Ectodermal cell (in vitro differentiated cells): ENCODE measurements at regions not wholly inside any gene's neighbourhood (a gene's known extent, or its start where the extent isn't known, plus 50 kb on each side); places are given as distances from the start of the nearest gene placed in this dataset.
"Not testable (repeated sequence)": the region's sequence is repeated elsewhere in the genome, so short reads cannot be mapped to it uniquely, and the experiment has no call there.

Source experiments
- H3K27ac ChIP-seq: 2 replicates; pipeline ENCODE4 v1.7.0; 2013; ENCODE audit warnings: mild to moderate bottlenecking, low read depth, low read length; ENCODE audit not compliant: insufficient read depth, poor library complexity, severe bottlenecking
- H3K27me3 ChIP-seq: 2 replicates; pipeline ENCODE4 v1.7.0; 2013; ENCODE audit warnings: mild to moderate bottlenecking, low read length; ENCODE audit not compliant: insufficient read depth, control insufficient read depth, poor library complexity, severe bottlenecking
- H3K36me3 ChIP-seq: one replicate; pipeline ENCODE4 v1.7.0; 2013; ENCODE audit warnings: low read length; ENCODE audit not compliant: control insufficient read depth, insufficient read depth
- H3K4me1 ChIP-seq: one replicate; pipeline ENCODE4 v1.7.0; 2013; ENCODE audit warnings: low read length; ENCODE audit not compliant: control insufficient read depth, insufficient read depth
- H3K4me3 ChIP-seq: 2 replicates; pipeline ENCODE4 v1.7.0; 2013; ENCODE audit warnings: low read depth, low read length, control low read depth; ENCODE audit not compliant: insufficient read depth
- H3K9me3 ChIP-seq: 2 replicates; pipeline ENCODE4 v1.7.0; 2013; ENCODE audit warnings: mild to moderate bottlenecking, low read length, moderate library complexity; ENCODE audit not compliant: control insufficient read depth
- WGBS, 2 experiments: methylation state at CpG; one replicate each; pipeline ENCODE4 v1.1.7; 2013; ENCODE audit warnings: missing lambda C conversion rate in 2 of 2; 5-methylcytosine and 5-hydroxymethylcytosine counted together

GRCh38 chr18:39209173-39209572 lies 1643.6 kb upstream of the CELF4 start:
- WGBS, 2 experiments: 88 to 93% methylated on average over 2 of the region's 2 CpGs
- no peaks in the 10 kb centered on the region for H3K9me3 ChIP-seq
- no peaks in the 10 kb centered on the region for H3K27me3 ChIP-seq
- H3K36me3 ChIP-seq: no peaks in the 10 kb centered on the region
- no peaks in the 10 kb centered on the region for H3K4me1 ChIP-seq
- no peak overlapping the region for H3K27ac ChIP-seq
- H3K4me3 ChIP-seq: no peak overlapping the region

- WGBS, 2 experiments: 94 to 95% methylated on average over 2 of the region's 2 CpGs
- no peaks in the 10 kb centered on the region for H3K27me3 ChIP-seq
- H3K4me3 ChIP-seq: no peak overlapping the region
- no peaks in the 10 kb centered on the region for H3K4me1 ChIP-seq
- no peaks in the 10 kb centered on the region for H3K9me3 ChIP-seq
- no peaks in the 10 kb centered on the region for H3K36me3 ChIP-seq
- H3K27ac ChIP-seq: no peak overlapping the region
Measured at GRCh38 chr18:39208729-39209128, 1643.1 kb upstream of the CELF4 start.

DNA sequence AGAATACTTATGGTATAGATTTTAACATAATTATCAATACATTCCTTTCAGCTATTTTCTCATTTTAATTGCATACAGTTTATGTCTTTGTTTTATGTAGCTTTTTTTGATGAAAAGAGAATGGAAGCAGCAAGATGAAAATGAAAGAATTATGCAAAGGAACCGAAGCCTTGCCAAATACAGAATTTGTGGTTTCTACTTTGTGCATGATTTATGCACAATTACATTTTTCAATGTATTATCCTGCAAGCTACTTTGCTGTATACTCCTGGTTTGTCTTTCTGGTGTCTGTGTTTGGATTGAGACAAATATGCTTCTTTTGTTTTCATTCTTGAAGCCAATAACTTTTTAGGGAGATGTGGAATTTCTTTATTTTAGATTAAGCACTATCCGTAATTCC lies 1642.6 kb upstream of the CELF4 start:
- WGBS, 2 experiments: 95 to 100% methylated on average over 2 of the region's 2 CpGs
- H3K4me1 ChIP-seq: no peaks in the 10 kb centered on the region

GRCh38 chr18:39206398-39207103 lies 1641.0 kb upstream of the CELF4 start:
- H3K4me1 ChIP-seq, H3K27ac ChIP-seq, H3K27me3 ChIP-seq, H3K9me3 ChIP-seq, H3K36me3 ChIP-seq, H3K4me3 ChIP-seq: not testable (repeated sequence)
- 90 to 93% methylated on average over 3 of the region's 4 CpGs for WGBS, 2 experiments

More for the DNA sequence above, 1642.6 kb upstream of the CELF4 start:
- Histone ChIP-seq H3K27me3 (no peaks in the 10 kb centered on the region), H3K36me3 (no peaks in the 10 kb centered on the region), H3K9me3 (no peaks in the 10 kb centered on the region), H3K27ac (no peak overlapping the region), H3K4me3 (no peak overlapping the region)

DNA sequence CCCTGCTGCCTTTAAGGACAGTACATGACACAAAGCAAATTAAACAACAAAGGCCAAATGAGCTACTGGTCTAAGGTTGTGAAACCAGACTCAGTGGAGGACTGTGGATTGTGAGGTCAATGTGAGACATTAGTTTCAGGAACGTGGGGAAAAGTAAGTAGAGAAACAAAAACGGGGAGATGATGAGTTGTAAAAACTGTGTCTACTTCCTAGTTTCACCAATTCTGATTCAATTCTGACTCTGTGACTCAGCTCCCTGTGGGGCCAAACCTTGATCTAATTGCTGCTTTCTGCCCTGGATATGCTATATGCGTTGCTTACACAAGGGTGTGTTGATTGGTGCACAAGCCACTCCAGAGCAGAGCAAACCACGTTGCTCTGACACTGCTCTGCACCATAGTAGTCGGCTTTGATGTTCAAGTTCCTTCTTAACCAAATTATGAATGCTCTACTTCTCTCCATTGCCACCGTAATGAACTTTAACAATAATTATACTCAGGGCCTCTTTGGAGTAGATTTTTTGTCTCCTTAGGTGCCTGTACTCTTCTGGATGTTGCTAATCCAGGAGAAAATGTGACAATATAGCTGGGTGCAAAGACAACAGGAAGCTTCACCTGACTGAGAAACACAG lies 1640.1 kb upstream of the CELF4 start:
- Histone ChIP-seq H3K4me1 (no peaks in the 10 kb centered on the region), H3K4me3 (no peak overlapping the region), H3K9me3 (no peaks in the 10 kb centered on the region), H3K27me3 (no peaks in the 10 kb centered on the region), H3K27ac (no peak overlapping the region), H3K36me3 (no peaks in the 10 kb centered on the region)
- WGBS, 2 experiments: 90% methylated on average over 6 of the region's 6 CpGs

- 96 to 97% methylated on average over 4 to 6 of the region's 6 CpGs for WGBS, 2 experiments
Measured at GRCh38 chr18:39200153-39200552, 1634.6 kb upstream of the CELF4 start.

DNA sequence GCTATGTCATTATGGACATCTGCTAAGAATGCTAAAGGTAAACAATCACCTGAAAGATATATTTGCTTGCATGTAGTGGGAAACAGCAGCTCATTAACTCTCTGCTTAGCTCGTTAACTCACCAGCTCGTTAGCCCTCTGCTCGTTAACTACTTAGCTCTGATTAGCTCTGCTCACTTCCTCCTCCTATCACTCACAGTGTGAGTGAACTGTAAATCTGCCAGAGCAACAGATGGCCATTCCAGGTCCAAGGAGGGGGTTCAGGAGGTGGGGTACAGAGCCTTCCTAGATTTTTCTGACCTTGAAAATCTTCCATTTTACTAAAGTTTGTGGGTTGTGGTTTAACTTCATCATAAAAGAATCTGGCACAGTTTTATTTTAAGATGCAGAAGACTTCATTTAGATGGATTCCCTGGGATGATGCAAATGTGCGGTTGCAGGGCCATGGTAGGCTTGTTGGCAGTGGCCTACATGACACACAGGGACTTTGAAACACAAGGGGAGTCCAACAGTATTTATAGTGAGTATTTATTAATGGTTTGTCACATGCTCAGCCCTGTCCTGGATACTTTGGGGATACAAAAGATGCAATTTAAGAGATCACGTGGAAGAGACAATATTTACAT lies 1633.7 kb upstream of the CELF4 start:
- H3K9me3 ChIP-seq: no peaks in the 10 kb centered on the region
- H3K4me1 ChIP-seq: no peaks in the 10 kb centered on the region
- no peaks in the 10 kb centered on the region for H3K27me3 ChIP-seq
- no peak overlapping the region for H3K27ac ChIP-seq
- 84 to 89% methylated on average over 5 of the region's 5 CpGs for WGBS, 2 experiments
- no peak overlapping the region for H3K4me3 ChIP-seq
- no peaks in the 10 kb centered on the region for H3K36me3 ChIP-seq

More at GRCh38 chr18:39200153-39200552, 1634.6 kb upstream of the CELF4 start:
- no peaks in the 10 kb centered on the region for H3K9me3 ChIP-seq
- H3K27ac ChIP-seq: no peak overlapping the region
- no peak overlapping the region for H3K4me3 ChIP-seq
- no peaks in the 10 kb centered on the region for H3K27me3 ChIP-seq
- H3K4me1 ChIP-seq: no peaks in the 10 kb centered on the region
- H3K36me3 ChIP-seq: no peaks in the 10 kb centered on the region

DNA sequence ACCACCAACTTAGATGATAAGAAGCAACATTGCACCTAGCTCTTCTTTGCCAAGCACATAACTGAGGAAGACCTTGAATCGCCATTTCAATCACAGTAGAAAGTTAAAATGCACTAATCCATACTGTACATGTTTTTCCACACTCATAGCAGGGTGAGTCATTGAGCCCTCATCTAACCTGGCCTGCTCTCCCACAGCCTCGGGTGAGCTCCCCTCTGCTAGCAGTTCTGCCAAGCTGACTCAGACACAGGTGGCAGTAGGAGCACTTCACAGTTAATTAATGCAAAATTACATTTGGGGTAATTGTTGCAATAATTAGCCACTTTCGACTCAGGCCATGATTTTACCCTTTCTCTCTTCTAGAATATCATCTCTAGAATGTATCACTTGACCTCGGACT lies 1632.8 kb upstream of the CELF4 start:
- no peaks in the 10 kb centered on the region for H3K27me3 ChIP-seq
- no peaks in the 10 kb centered on the region for H3K36me3 ChIP-seq
- no peaks in the 10 kb centered on the region for H3K4me1 ChIP-seq
- no peak overlapping the region for H3K27ac ChIP-seq
- H3K4me3 ChIP-seq: no peak overlapping the region
- no peaks in the 10 kb centered on the region for H3K9me3 ChIP-seq
- 88 to 93% methylated on average over 4 of the region's 4 CpGs for WGBS, 2 experiments

DNA sequence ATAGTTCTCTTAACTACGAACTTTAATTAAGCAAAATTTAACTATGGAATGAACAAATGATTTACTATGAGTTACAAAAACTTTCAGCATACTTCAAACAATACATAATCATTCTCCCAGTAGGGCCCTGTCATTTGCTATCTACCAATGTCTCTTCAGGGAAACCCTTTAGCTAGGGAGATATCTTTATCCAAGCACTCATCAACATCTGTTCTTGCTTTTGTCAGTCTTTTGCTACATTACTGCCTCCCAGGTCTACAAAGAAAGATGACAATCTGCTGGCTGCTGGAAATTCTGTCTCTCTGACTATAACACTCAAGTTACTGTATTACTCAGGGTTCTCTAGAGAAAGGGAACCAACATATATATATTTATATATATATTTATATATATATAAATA lies 1626.3 kb upstream of the CELF4 start:
- Histone ChIP-seq H3K9me3 (no peaks in the 10 kb centered on the region), H3K27me3 (no peaks in the 10 kb centered on the region), H3K4me1 (no peaks in the 10 kb centered on the region), H3K27ac (no peak overlapping the region), H3K4me3 (no peak overlapping the region), H3K36me3 (no peaks in the 10 kb centered on the region)
- WGBS, 2 experiments: no CpG with 5 or more reads among the region's 1 CpG

- Histone ChIP-seq H3K9me3 (no peaks in the 10 kb centered on the region), H3K36me3 (no peaks in the 10 kb centered on the region), H3K4me1 (no peaks in the 10 kb centered on the region), H3K27me3 (no peaks in the 10 kb centered on the region), H3K27ac (no peak overlapping the region), H3K4me3 (no peak overlapping the region)
- 100% methylated on average over 1 of the region's 2 CpGs; no CpG with 5 or more reads in 1 of the 2 experiments for WGBS, 2 experiments
Measured at GRCh38 chr18:39191058-39191457, 1625.5 kb upstream of the CELF4 start.
